ENCODE measurements at regions not wholly inside any gene's neighbourhood (a gene's known extent, or its start where the extent isn't known, plus 50 kb on each side); places are given as distances from the start of the nearest gene placed in this dataset.
"Not testable (repeated sequence)": the region's sequence is repeated elsewhere in the genome, so short reads cannot be mapped to it uniquely, and the experiment has no call there.

DNA sequence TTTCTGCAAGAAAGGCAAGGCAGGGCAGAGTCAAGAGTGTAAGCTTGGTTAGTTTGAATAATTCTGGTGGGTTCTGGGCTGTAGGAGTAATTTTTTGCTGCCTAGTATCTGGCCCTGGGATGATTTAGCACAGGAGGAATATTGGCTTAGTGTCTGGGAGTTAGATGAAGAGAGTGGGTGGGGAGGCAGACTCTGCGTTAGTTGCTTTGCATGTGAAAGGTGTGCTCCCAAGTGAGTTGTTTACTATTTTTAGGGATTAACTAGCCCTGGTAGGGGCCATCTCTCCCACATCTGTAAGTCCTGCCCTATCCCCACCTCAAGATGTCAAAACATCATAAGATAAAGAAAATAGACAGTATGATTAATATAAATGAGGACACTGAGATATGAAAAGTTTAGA, 249.7 kb downstream of the LRIG3 start:
- ATAC-seq: no peak
- Histone ChIP-seq H3K4me1 (no peaks in the 10 kb centered on the region), H3K9me3 (no peaks in the 10 kb centered on the region), H3K27ac (no peak overlapping the region), H3K4me3 (no peak overlapping the region), H3K27me3 (no peaks in the 10 kb centered on the region), H3K36me3 (no peaks in the 10 kb centered on the region)
- no peak for TF ChIP-seq POLR2AphosphoS5 (IDR thresholded peaks at IDR 0.05)
- no peak for TF ChIP-seq POLR2A (IDR thresholded peaks at IDR 0.05)
- TF ChIP-seq EP300 (IDR thresholded peaks at IDR 0.05): no peak
- TF ChIP-seq, protein P1, sequence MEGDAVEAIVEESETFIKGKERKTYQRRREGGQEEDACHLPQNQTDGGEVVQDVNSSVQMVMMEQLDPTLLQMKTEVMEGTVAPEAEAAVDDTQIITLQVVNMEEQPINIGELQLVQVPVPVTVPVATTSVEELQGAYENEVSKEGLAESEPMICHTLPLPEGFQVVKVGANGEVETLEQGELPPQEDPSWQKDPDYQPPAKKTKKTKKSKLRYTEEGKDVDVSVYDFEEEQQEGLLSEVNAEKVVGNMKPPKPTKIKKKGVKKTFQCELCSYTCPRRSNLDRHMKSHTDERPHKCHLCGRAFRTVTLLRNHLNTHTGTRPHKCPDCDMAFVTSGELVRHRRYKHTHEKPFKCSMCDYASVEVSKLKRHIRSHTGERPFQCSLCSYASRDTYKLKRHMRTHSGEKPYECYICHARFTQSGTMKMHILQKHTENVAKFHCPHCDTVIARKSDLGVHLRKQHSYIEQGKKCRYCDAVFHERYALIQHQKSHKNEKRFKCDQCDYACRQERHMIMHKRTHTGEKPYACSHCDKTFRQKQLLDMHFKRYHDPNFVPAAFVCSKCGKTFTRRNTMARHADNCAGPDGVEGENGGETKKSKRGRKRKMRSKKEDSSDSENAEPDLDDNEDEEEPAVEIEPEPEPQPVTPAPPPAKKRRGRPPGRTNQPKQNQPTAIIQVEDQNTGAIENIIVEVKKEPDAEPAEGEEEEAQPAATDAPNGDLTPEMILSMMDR (IDR thresholded peaks at IDR 0.05): no peak
- WGBS, 2 donors (ENCODE audit: low coverage in 1 of 2): 50 to 80% methylated on average over 1 of the region's 1 CpG

DNA sequence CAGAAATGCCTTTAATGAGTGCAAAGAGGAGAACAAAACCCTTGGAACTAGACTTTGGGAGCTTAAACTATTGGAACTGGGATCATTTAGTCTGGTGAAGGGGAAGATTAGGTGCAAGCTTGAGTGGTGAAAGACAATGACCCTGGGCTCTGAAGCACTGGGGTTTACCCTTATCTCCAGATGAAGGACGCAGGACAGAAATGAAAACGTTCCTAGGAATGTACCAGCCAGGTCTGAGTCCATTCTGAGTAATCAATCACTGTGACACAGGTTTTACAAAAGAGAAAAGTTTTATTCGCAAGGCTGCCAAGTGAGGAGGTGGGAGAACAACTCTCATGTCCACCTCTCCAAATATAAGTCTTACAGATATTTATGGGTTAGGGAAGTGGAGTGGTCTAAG, 249.1 kb downstream of the LRIG3 start:
- 49 to 59% methylated on average over 3 of the region's 3 CpGs for WGBS, 2 donors (ENCODE audit: low coverage in 1 of 2)
- TF ChIP-seq EP300 (IDR thresholded peaks at IDR 0.05) (no peak), POLR2A (IDR thresholded peaks at IDR 0.05) (no peak), POLR2AphosphoS5 (IDR thresholded peaks at IDR 0.05) (no peak)
- TF ChIP-seq, protein P1 (IDR thresholded peaks at IDR 0.05): no peak
- H3K4me1 ChIP-seq: no peaks in the 10 kb centered on the region
- no peak overlapping the region for H3K27ac ChIP-seq
- H3K36me3 ChIP-seq: no peaks in the 10 kb centered on the region
- no peaks in the 10 kb centered on the region for H3K9me3 ChIP-seq
- H3K27me3 ChIP-seq: no peaks in the 10 kb centered on the region
- no peak overlapping the region for H3K4me3 ChIP-seq
- no peak for ATAC-seq

DNA sequence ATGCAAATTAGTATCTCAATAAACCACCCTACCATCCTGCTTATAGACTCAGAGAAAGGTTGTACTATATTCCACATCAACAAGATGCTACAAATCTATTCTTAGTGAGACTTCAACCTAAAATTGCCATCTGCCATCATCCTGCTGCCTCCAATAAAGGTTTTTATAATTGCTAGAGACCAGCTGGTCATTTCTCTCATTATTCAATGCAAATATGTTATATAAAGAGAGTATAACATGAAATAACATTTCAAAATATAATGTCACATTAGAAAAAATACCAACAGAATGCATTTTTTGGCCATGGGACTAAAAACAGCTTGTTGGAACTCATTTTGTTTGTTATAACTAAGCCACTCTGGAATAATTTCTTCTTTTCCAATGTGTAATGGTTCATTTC, 247.3 kb downstream of the LRIG3 start:
- no peak overlapping the region for H3K4me3 ChIP-seq
- no peaks in the 10 kb centered on the region for H3K4me1 ChIP-seq
- TF ChIP-seq POLR2A (IDR thresholded peaks at IDR 0.05) (no peak), EP300 (IDR thresholded peaks at IDR 0.05) (no peak), POLR2AphosphoS5 (IDR thresholded peaks at IDR 0.05) (no peak)
- TF ChIP-seq, protein P1 (IDR thresholded peaks at IDR 0.05): no peak
- H3K27me3 ChIP-seq: no peaks in the 10 kb centered on the region
- no peaks in the 10 kb centered on the region for H3K36me3 ChIP-seq
- no peak for ATAC-seq
- H3K27ac ChIP-seq: no peak overlapping the region
- H3K9me3 ChIP-seq: peaks cover 0 to 2% (median 0%) of the 10 kb centered on the region in 3 donors

DNA sequence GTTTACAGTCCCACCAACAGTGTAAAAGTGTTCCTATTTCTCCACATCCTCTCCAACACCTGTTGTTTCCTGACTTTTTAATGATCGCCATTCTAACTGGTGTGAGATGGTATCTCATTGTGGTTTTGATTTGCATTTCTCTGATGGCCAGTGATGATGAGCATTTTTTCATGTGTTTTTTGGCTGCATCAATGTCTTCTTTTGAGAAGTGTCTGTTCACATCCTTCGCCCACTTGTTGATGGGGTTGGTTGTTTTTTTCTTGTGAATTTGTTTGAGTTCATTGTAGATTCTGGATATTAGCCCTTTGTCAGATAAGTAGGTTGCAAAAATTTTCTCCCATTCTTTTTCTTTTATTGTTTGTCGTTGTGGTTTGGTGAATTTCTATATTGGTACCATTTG, 242.5 kb downstream of the LRIG3 start:
- not testable (repeated sequence) for H3K4me3 ChIP-seq, H3K36me3 ChIP-seq, H3K27ac ChIP-seq, H3K27me3 ChIP-seq, H3K4me1 ChIP-seq, ATAC-seq
- 80 to 100% methylated on average over 1 to 2 of the region's 3 CpGs for WGBS, 2 donors (ENCODE audit: low coverage in 1 of 2)
- peaks cover 0 to 25% (median 0%) of the 10 kb centered on the region in 3 donors for H3K9me3 ChIP-seq

DNA sequence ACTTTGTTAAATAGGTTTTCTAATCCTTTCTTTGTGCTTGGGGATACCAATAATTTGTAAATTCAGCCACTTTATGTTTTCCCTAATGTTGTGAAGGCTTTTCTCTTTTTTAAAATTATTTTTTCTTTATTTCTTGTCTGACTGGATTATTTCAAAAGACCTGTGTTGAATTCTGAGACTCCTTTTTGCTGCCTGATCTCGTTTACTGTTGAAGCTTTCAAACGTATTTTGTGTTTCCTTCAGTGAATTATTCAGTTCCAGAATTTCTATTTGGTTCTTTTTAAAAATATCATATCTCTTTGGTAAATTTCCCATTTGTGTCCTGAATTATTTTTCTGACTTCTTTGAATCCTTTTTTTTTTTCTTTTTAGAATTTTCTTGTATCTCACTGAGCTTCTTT, 241.6 kb downstream of the LRIG3 start:
- WGBS, 2 donors (ENCODE audit: low coverage in 1 of 2): 68 to 75% methylated on average over 1 to 2 of the region's 2 CpGs

More for the DNA sequence above, 241.6 kb downstream of the LRIG3 start:
- ATAC-seq: no peak
- TF ChIP-seq POLR2AphosphoS5 (IDR thresholded peaks at IDR 0.05): no peak
- TF ChIP-seq POLR2A (IDR thresholded peaks at IDR 0.05): no peak
- TF ChIP-seq EP300 (IDR thresholded peaks at IDR 0.05): no peak
- TF ChIP-seq, protein P1 (IDR thresholded peaks at IDR 0.05): no peak
- no peaks in the 10 kb centered on the region for H3K4me1 ChIP-seq
- no peak overlapping the region for H3K27ac ChIP-seq
- H3K27me3 ChIP-seq: no peaks in the 10 kb centered on the region
- H3K36me3 ChIP-seq: no peaks in the 10 kb centered on the region
- H3K9me3 ChIP-seq: peaks cover 0 to 25% (median 0%) of the 10 kb centered on the region in 3 donors
- no peak overlapping the region for H3K4me3 ChIP-seq

Measured in gastroesophageal sphincter (tissue), 4 donors.